Tongue (tissue), 1 donor: ENCODE measurements at regions not wholly inside any gene's neighbourhood (a gene's known extent, or its start where the extent isn't known, plus 50 kb on each side); places are given as distances from the start of the nearest gene placed in this dataset.

ENCODE experiments used
- DNase-seq: peaks from one replicate; pipeline ENCODE4 v3.0.0-alpha.2; 2015

DNA sequence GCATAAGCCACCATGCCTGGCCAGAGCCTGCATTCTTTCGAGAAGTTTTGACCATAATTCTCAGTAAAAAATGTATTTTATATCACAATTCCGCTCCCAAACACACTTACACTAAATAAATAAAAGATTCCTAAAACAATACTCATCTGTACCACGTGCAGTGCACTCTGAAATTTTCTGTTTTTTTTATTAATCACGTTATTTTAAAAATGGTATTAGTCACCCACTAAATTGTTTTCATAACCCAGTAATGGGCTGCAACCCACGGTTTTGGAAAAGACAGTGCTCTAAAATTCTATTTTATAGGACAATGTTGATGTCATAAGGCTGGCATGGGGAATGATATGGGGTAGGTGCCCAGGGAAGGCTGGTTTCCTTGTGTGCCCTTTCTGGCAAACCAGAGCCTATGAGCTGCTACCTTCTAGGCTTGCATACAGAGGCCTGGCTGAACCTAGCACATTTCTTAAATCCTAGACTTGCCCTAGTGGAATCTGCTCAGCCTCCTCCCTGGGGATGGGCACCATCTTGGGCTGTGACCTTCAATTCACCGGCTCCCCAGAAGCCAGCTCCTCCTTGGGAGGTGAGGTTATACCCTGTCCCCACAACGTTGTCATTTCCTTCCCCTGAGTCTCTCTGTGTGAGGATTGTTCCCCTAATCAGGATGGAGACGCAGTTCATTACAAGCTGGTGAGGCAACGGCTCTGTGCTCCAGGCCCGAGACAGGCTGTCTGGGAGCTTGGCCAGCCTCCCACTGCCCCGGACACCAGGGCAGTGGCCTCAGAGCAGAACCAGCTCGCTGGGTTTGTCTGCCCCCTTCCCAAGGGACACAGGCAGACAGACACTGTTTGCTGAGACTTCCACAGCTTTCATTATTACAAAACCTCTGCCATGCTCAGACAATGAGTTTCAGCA, 116.5 kb upstream of the NAV2 start:
- no peak for DNase-seq

DNA sequence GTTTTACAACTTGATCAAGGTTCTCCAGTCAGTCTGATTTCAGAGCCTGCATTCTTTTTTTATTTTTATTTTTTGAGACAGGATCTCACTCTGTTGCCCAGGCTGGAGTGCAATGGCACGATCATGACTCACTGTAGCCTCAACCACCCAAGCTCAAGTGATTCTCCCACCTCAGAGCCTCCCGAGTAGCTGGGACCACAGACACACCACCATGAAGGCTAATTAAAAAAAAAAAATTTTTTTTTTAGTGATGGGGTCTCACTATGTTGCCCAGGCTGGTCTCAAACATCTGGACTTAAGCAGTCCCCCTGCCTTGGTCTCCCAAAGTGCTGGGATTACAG, 117.2 kb upstream of the NAV2 start:
- DNase-seq, result no peak

- DNase-seq, result no peak
These were observed 118.3 kb upstream of the NAV2 start for GRCh38 chr11:19594326-19594725.

DNA sequence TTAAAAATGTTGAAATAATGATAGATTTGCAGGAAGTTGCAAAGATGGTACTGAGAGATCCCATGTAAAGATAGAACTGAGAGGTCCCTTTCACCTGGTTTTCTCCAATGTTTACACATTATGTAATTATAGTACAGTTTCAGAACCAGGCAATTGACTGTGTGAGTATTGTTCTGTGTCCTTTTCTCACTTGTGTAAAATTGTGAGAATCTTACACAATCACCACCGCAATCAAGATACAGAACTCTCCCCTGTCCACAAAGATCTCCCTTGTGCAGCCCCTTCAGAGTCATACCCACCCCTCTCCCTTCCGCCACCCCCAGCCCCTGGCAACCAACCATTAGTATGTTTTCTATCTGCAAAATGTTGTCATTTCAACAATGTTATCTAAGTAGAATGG, 119.8 kb upstream of the NAV2 start:
- no peak for DNase-seq

GRCh38 chr11:19589567-19590260, 122.9 kb upstream of the NAV2 start:
- DNase-seq, result no peak

GRCh38 chr11:19587979-19588378, 124.7 kb upstream of the NAV2 start:
- DNase-seq, result no peak

DNA sequence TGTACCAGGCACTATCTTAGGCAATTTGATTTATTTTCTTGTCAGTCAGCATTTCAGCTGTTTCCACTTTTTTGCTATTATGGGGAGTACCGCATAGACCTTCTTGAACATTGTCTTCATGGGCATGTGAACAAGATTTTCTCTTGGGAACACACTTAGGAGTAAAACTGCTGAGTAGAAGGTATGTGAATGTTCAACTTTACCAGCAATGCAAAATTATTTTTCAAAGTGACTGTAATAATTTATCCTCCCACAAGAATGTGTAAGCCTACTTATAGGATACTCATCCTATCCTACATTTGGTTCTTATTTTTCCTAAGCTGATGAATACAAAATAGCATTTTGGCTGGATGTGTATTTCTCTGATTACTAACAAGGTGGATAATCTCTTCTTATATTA, 132.0 kb upstream of the NAV2 start:
- no peak for DNase-seq

GRCh38 chr11:19579957-19580356, 132.7 kb upstream of the NAV2 start:
- no peak for DNase-seq

DNA sequence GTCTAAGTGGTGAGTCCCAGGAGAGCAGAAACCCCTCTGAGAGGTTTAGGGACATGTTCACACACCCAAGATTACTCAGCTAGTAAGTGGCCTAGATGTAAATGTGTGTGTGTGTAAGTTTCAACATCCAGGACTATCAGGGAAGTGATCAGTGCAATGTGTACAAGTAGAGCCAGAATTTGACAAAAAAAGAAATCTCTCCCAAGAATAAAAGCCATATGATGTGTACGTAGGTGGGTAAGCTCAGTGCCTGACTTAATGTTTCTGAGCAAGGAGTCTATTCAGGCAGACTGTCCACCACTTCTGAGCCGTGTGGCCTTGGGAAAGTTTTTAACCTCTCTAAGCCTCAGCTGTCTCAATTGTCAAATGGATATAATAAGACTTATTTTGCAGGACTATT, 133.8 kb upstream of the NAV2 start:
- no peak for DNase-seq

DNA sequence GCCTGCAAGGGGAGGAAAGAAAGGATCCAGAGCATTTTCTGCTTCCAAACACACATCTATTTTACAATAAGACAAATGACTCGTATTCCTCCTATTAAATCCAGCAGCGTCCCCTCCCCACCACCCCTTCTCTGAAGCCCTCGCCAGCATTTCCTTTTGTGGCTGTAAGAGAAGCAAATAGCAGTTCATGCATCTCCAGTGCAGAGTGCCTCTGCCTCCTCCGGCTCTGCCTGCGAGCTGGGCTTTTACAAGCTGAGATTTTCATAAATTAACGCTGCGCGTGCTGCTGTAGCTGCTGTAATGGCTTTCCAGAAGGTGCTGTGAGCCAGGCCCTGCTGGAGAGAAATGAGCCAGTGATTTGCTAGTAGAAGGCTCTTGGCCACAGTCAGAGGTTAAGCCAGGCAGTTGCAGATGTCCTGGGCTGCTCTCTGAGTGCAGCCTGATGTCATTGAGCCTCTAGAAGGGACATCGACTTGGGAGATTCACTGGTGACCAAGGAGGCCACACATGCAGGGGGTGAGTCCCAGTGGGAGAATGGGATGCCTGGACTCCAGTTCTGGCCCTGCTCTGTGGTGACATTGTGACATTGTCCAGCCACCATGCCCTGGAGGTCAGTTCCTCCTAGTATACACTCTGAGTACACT, 134.5 kb upstream of the NAV2 start:
- DNase-seq, result peak; percentile 74

DNA sequence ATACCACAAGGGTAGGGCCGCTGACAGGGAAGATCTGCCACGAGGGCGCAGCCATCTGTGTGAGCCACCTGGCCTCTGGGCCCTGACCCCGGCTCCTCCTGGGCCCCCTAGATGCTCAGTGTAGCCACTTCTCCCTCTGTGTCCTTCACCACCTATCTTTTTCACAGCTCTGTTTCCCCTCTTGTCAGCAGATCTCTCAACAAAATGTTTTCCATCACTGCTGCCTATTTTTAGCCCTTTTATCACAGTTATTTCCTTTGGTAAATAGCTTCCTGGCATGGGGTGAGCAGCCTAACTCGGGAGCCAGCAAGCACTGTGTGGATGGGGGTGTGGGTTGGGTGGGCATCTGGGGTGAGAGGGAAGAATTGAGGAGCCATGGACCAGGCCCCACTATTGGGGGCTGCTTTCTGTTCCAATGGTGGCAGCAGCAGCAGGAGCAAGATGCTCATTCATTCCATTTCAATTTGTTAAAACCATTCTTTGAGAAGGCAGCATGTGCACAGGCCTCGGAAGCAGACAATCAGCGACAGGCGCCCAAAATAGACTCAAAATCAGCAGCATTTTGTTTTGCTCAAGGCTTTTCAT, 135.2 kb upstream of the NAV2 start:
- no peak for DNase-seq

DNA sequence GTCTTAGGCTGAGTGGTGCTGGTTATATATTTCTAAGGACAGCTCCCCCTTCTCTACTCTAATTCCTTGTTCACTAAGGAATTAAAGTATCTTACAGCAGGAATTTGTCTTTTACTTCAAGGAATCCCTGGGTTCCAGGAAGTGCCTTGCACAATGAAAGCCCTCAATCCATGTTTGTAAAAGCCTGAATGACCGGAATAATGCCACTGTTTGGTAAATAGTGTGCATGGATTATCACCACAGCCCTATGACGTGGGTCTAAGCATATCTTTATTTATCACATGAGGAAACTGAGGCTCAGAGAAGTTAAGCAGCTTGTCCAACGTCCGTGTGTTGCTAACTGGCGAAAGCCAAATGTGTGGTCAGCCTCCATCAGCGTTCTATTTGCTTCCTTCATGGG, 135.7 kb upstream of the NAV2 start:
- no peak for DNase-seq

GRCh38 chr11:19576054-19576453, 136.6 kb upstream of the NAV2 start:
- DNase-seq, result no peak

DNA sequence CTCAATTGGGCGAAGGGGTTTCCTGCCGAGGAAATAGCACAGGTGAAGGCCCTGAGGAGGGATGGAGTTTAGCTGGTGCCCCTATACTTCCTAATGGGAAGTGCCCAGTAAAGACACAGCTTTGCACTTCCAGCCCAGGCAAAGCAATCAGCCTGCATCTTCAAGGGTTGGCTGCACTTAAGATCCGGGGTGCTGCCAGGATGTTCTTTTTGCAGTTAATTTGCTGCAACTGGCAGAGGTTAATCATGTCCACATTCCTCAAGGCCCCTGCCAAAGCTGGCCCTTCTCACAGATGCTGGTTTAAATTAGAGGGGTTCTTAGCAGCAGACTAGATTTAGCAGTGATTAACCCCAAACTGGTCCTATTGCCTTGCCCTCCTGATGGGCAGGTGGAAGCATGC, 137.7 kb upstream of the NAV2 start:
- DNase-seq, result no peak

GRCh38 chr11:19573666-19574065, 139.0 kb upstream of the NAV2 start:
- DNase-seq, result peak; percentile 45

GRCh38 chr11:19571906-19572305, 140.7 kb upstream of the NAV2 start:
- DNase-seq, result no peak

DNA sequence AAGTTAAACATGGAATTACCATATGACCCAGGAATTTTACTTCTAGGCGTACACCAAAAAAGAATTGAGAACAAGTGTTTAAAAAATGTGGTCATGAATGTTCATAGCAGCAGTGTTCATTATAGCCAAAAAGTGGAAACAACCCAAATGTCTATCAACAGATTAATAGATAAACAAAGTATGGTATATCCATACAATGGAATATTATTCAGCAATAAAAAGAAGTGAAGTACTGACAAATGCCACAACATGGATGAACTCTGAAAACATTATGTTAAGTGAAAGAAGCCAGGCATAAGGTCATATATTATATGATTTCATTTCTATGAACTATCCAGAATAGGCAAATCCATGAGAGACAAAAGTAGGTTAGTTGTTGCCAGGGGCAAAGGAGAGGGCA, 141.7 kb upstream of the NAV2 start:
- no peak for DNase-seq

- DNase-seq, result no peak
These were observed 144.6 kb upstream of the NAV2 start for GRCh38 chr11:19567996-19568395.

- DNase-seq, result no peak
These were observed 145.9 kb upstream of the NAV2 start for GRCh38 chr11:19566583-19567379.

GRCh38 chr11:19565639-19566038, 147.0 kb upstream of the NAV2 start:
- no peak for DNase-seq

DNA sequence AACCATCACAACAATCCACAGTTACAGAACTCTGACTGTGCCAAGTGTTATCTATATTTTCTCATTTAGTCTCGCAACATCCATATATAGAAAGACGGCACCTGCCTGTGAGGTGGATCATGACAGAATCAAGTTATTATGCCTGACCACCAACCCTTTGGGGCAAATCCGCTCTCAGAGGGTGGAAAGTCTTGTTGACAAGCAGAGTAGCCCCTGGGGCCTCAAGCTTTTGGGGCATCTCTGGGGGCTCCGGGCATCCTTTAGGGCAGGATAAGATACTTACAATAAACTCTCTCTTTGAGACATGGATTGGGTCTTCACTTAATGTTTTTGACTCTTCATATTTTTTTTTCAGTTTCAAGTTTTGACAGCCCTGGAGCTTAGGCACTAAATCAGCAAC, 150.5 kb upstream of the NAV2 start:
- DNase-seq, result no peak

GRCh38 chr11:19561011-19561410, 151.6 kb upstream of the NAV2 start:
- no peak for DNase-seq
